Keratinocyte (primary cell): ENCODE measurements at regions not wholly inside any gene's neighbourhood (a gene's known extent, or its start where the extent isn't known, plus 50 kb on each side); places are given as distances from the start of the nearest gene placed in this dataset.
"Not testable (repeated sequence)": the region's sequence is repeated elsewhere in the genome, so short reads cannot be mapped to it uniquely, and the experiment has no call there.

Source experiments
- DNase-seq: peaks from one replicate; pipeline ENCODE4 v3.0.0-alpha.2; 2011; ENCODE audit warnings: low read depth, missing footprints, low spot score
- FAIRE-seq: peaks from 2 replicates; lab custom pipeline; 2011; peaks lifted over from hg19 to GRCh38; lab: Jason Lieb, UNC
- H2AFZ ChIP-seq: 2 replicates; pipeline ENCODE4 v1.6.0; 2012; ENCODE audit warnings: low read length, control low read depth, inconsistent platforms; ENCODE audit not compliant: control insufficient read depth
- H3K27ac ChIP-seq: 2 replicates; pipeline ENCODE4 v1.5.1; 2011; ENCODE audit warnings: low read length; ENCODE audit not compliant: control insufficient read depth, insufficient read depth
- H3K27me3 ChIP-seq: 3 replicates; pipeline ENCODE4 v1.6.0; 2011; ENCODE audit warnings: low read length; ENCODE audit not compliant: control insufficient read depth, insufficient read depth; ENCODE audit errors: extremely low read depth
- H3K36me3 ChIP-seq, 2 experiments: 2 replicates in 1 of 2; 3 replicates in 1 of 2; pipeline ENCODE4 v1.5.1; 2011; ENCODE audit warnings: low read length in 2 of 2, mild to moderate bottlenecking in 1 of 2; ENCODE audit not compliant: control insufficient read depth in 2 of 2, insufficient read depth in 2 of 2; ENCODE audit errors: extremely low read depth in 1 of 2
- H3K4me1 ChIP-seq: 3 replicates; pipeline ENCODE4 v1.5.1; 2011; ENCODE audit warnings: low read length; ENCODE audit not compliant: control insufficient read depth, insufficient read depth; ENCODE audit errors: extremely low read depth
- H3K4me2 ChIP-seq: 3 replicates; pipeline ENCODE4 v1.6.0; 2011; ENCODE audit warnings: low read depth, low read length; ENCODE audit not compliant: control insufficient read depth, insufficient read depth; ENCODE audit errors: extremely low read depth
- H3K4me3 ChIP-seq, 3 experiments: fragments of 200-600 bp in 1 of 3; sonication (generic) in 1 of 3; 2 replicates in 2 of 3; 3 replicates in 1 of 3; pipeline ENCODE4 v1.5.1; 2011 to 2016; ENCODE audit warnings: low read length in 3 of 3, mild to moderate bottlenecking in 3 of 3, control low read depth in 2 of 3, inconsistent platforms in 1 of 3, low read depth in 1 of 3, mixed read lengths in 1 of 3, mixed run types in 1 of 3, moderate library complexity in 1 of 3; ENCODE audit not compliant: control insufficient read depth in 2 of 3, insufficient read depth in 2 of 3; ENCODE audit errors: extremely low read depth in 1 of 3
- H3K79me2 ChIP-seq: 2 replicates; pipeline ENCODE4 v1.6.0; 2012; ENCODE audit warnings: low read length; ENCODE audit not compliant: control insufficient read depth, insufficient read depth
- H3K9ac ChIP-seq: 3 replicates; pipeline ENCODE4 v1.6.0; 2011; ENCODE audit warnings: low read length; ENCODE audit not compliant: control insufficient read depth, insufficient read depth; ENCODE audit errors: extremely low read depth
- H3K9me1 ChIP-seq: 3 replicates; pipeline ENCODE4 v1.6.0; 2011; ENCODE audit warnings: low read length; ENCODE audit not compliant: control insufficient read depth, insufficient read depth; ENCODE audit errors: extremely low read depth
- H3K9me3 ChIP-seq: 2 replicates; pipeline ENCODE4 v1.5.1; 2012; ENCODE audit warnings: low read depth, low read length; ENCODE audit not compliant: control insufficient read depth
- H4K20me1 ChIP-seq: 3 replicates; pipeline ENCODE4 v1.6.0; 2011; ENCODE audit warnings: low read length; ENCODE audit not compliant: control insufficient read depth, insufficient read depth; ENCODE audit errors: extremely low read depth
- CTCF ChIP-seq, 3 experiments: IDR thresholded peaks in 1 of 3; conservative IDR thresholded peaks in 1 of 3; optimal IDR thresholded peaks in 1 of 3; 2 replicates in 2 of 3; 3 replicates in 1 of 3; pipeline versions ENCODE3 to v1.5.1; 2011; ENCODE audit warnings: low read length in 3 of 3, mild to moderate bottlenecking in 3 of 3, moderate library complexity in 2 of 3, control low read depth in 1 of 3, inconsistent platforms in 1 of 3; ENCODE audit not compliant: insufficient read depth in 2 of 3; ENCODE audit errors: extremely low read depth in 1 of 3
- dilution Hi-C: fragments of 300-500 bp; cut with MboI; formaldehyde crosslinking; loops from one replicate; pipeline ENCODE4 v1.7.0; 2020; ENCODE audit warnings: low sequenced_read_pairs; ENCODE audit not compliant: extremely low pct_ligation_motif_present
- small RNA-seq, 3 experiments: library from RNA; depleted of rRNA; stranded (forward); fragments of <200 nt; gene quantifications; one replicate each; pipeline ENCODE3, GENCODE V24; 2012; ENCODE audit warnings: low read depth in 3 of 3, low replicate concordance in 1 of 3; ENCODE audit not compliant: insufficient read length in 3 of 3

GRCh38 chr15:99788156-99788555 is 54.9 kb upstream of the LYSMD4 start:
- H3K9me3 ChIP-seq = no peaks in the 10 kb centered on the region
- no peak overlapping the region for H3K9ac ChIP-seq
- no peaks in the 10 kb centered on the region for H3K79me2 ChIP-seq
- H3K27me3 ChIP-seq = no peaks in the 10 kb centered on the region
- no peak overlapping the region for H3K27ac ChIP-seq
- no peak overlapping the region for H3K4me3 ChIP-seq
- no peak for DNase-seq
- no peaks in the 10 kb centered on the region for H3K4me1 ChIP-seq
- dilution Hi-C loops = no loop called here
- H4K20me1 ChIP-seq = no peaks in the 10 kb centered on the region
- no peaks in the 10 kb centered on the region for H3K9me1 ChIP-seq
- H3K4me2 ChIP-seq = no peak overlapping the region
- H2AFZ ChIP-seq = no peak overlapping the region
- H3K36me3 ChIP-seq = no peaks in the 10 kb centered on the region
- no peak for FAIRE-seq
- TF ChIP-seq CTCF (optimal IDR thresholded peaks at IDR 0.05 in 1 of 3, IDR thresholded peaks at IDR 0.05 in 1 of 3, conservative IDR thresholded peaks at IDR 0.05 in 1 of 3; ENCODE audit: extremely low read depth in 1 of 3, insufficient read depth in 2 of 3, low read length in 3 of 3) = no peak

- H3K4me1 ChIP-seq, H3K9me3 ChIP-seq, H3K36me3 ChIP-seq, H2AFZ ChIP-seq, H4K20me1 ChIP-seq, H3K27ac ChIP-seq, H3K4me3 ChIP-seq, H3K4me2 ChIP-seq, H3K27me3 ChIP-seq, H3K9ac ChIP-seq, dilution Hi-C loops, DNase-seq, H3K79me2 ChIP-seq, H3K9me1 ChIP-seq, FAIRE-seq: not testable (repeated sequence)
Observed at GRCh38 chr15:99784800-99785199, 51.6 kb upstream of the LYSMD4 start.

GRCh38 chr15:99783918-99784619 is 50.8 kb upstream of the LYSMD4 start:
- H3K36me3 ChIP-seq, H3K9ac ChIP-seq, dilution Hi-C loops, H3K9me1 ChIP-seq, H3K4me2 ChIP-seq, H3K4me3 ChIP-seq, H3K79me2 ChIP-seq, FAIRE-seq, H3K9me3 ChIP-seq, H3K27me3 ChIP-seq, H3K4me1 ChIP-seq, H4K20me1 ChIP-seq, H2AFZ ChIP-seq, H3K27ac ChIP-seq, DNase-seq: not testable (repeated sequence)

Small RNA genes lying in the stretch of these regions (small RNA-seq; reads per million reads assigned to genes)
- 0 reads per million in 3 experiments for gene RN7SL484P
